ENCODE measurements at regions not wholly inside any gene's neighbourhood (a gene's known extent, or its start where the extent isn't known, plus 50 kb on each side); places are given as distances from the start of the nearest gene placed in this dataset.

GRCh38 chr15:69893863-69894262 is 203.9 kb downstream of the TLE3 start:
- TF ChIP-seq POLR2A (IDR thresholded peaks at IDR 0.05; ENCODE audit: low read length) (no peak), GATA1 (IDR thresholded peaks at IDR 0.05; ENCODE audit: low read depth, low read length) (no peak)
